ENCODE measurements at regions not wholly inside any gene's neighbourhood (a gene's known extent, or its start where the extent isn't known, plus 50 kb on each side); places are given as distances from the start of the nearest gene placed in this dataset.

- TF ChIP-seq FOXM1 (IDR thresholded peaks at IDR 0.05; ENCODE audit: borderline replicate concordance, low read depth): no peak
- TF ChIP-seq TEAD4 (IDR thresholded peaks at IDR 0.05): peak; percentile 59
- TF ChIP-seq RAD21 (IDR thresholded peaks at IDR 0.05; ENCODE audit: low read depth): no peak
Observed at GRCh38 chr18:63063171-63063570, 256.4 kb downstream of the BCL2 start.

- TF ChIP-seq EP300 (IDR thresholded peaks at IDR 0.05; ENCODE audit: borderline replicate concordance) (no peak), TCF12 (IDR thresholded peaks at IDR 0.05; ENCODE audit: low read depth) (no peak), MAX (IDR thresholded peaks at IDR 0.05) (no peak), YY1 (IDR thresholded peaks at IDR 0.05; ENCODE audit: low read depth) (no peak), NFIC (IDR thresholded peaks at IDR 0.05) (no peak), FOXM1 (IDR thresholded peaks at IDR 0.05; ENCODE audit: borderline replicate concordance, low read depth) (no peak), TEAD4 (IDR thresholded peaks at IDR 0.05) (no peak), ZBTB7A (IDR thresholded peaks at IDR 0.05; ENCODE audit: low read depth) (no peak), REST (IDR thresholded peaks at IDR 0.05; ENCODE audit: low read depth) (no peak), CREB1 (IDR thresholded peaks at IDR 0.05; ENCODE audit: low read depth) (no peak), RAD21 (IDR thresholded peaks at IDR 0.05; ENCODE audit: low read depth) (no peak), EGR1 (IDR thresholded peaks at IDR 0.05) (no peak), TAF1 (IDR thresholded peaks at IDR 0.05; ENCODE audit: low read depth) (no peak), CEBPB (IDR thresholded peaks at IDR 0.05) (no peak), USF1 (IDR thresholded peaks at IDR 0.05) (no peak)
Observed at GRCh38 chr18:63062246-63062645, 257.3 kb downstream of the BCL2 start.

GRCh38 chr18:63061303-63061702, 258.3 kb downstream of the BCL2 start:
- TF ChIP-seq NFIC (IDR thresholded peaks at IDR 0.05) (no peak), RAD21 (IDR thresholded peaks at IDR 0.05; ENCODE audit: low read depth) (no peak), CEBPB (IDR thresholded peaks at IDR 0.05) (no peak), CREB1 (IDR thresholded peaks at IDR 0.05; ENCODE audit: low read depth) (no peak), REST (IDR thresholded peaks at IDR 0.05; ENCODE audit: low read depth) (no peak), YY1 (IDR thresholded peaks at IDR 0.05; ENCODE audit: low read depth) (no peak), EP300 (IDR thresholded peaks at IDR 0.05; ENCODE audit: borderline replicate concordance) (no peak), FOXM1 (IDR thresholded peaks at IDR 0.05; ENCODE audit: borderline replicate concordance, low read depth) (no peak)

- TF ChIP-seq USF1 (IDR thresholded peaks at IDR 0.05): no peak
- no peak for TF ChIP-seq NFIC (IDR thresholded peaks at IDR 0.05)
- no peak for TF ChIP-seq EP300 (IDR thresholded peaks at IDR 0.05; ENCODE audit: borderline replicate concordance)
- no peak for TF ChIP-seq MAX (IDR thresholded peaks at IDR 0.05)
- TF ChIP-seq CREB1 (IDR thresholded peaks at IDR 0.05; ENCODE audit: low read depth): no peak
- no peak for TF ChIP-seq TCF12 (IDR thresholded peaks at IDR 0.05; ENCODE audit: low read depth)
- no peak for TF ChIP-seq ZBTB7A (IDR thresholded peaks at IDR 0.05; ENCODE audit: low read depth)
- no peak for TF ChIP-seq YY1 (IDR thresholded peaks at IDR 0.05; ENCODE audit: low read depth)
- no peak for TF ChIP-seq RAD21 (IDR thresholded peaks at IDR 0.05; ENCODE audit: low read depth)
- TF ChIP-seq EGR1 (IDR thresholded peaks at IDR 0.05): no peak
- no peak for TF ChIP-seq FOXM1 (IDR thresholded peaks at IDR 0.05; ENCODE audit: borderline replicate concordance, low read depth)
- no peak for TF ChIP-seq REST (IDR thresholded peaks at IDR 0.05; ENCODE audit: low read depth)
- no peak for TF ChIP-seq TEAD4 (IDR thresholded peaks at IDR 0.05)
- TF ChIP-seq CEBPB (IDR thresholded peaks at IDR 0.05): no peak
- no peak for TF ChIP-seq TAF1 (IDR thresholded peaks at IDR 0.05; ENCODE audit: low read depth)
Observed at GRCh38 chr18:63058521-63058920, 261.0 kb downstream of the BCL2 start.

GRCh38 chr18:63057707-63058106, 261.9 kb downstream of the BCL2 start:
- TF ChIP-seq TEAD4 (IDR thresholded peaks at IDR 0.05): no peak
- no peak for TF ChIP-seq FOXM1 (IDR thresholded peaks at IDR 0.05; ENCODE audit: borderline replicate concordance, low read depth)
- TF ChIP-seq RAD21 (IDR thresholded peaks at IDR 0.05; ENCODE audit: low read depth): no peak
- TF ChIP-seq CEBPB (IDR thresholded peaks at IDR 0.05): no peak
- no peak for TF ChIP-seq USF1 (IDR thresholded peaks at IDR 0.05)
- TF ChIP-seq ZBTB7A (IDR thresholded peaks at IDR 0.05; ENCODE audit: low read depth): no peak
- no peak for TF ChIP-seq NFIC (IDR thresholded peaks at IDR 0.05)
- TF ChIP-seq TAF1 (IDR thresholded peaks at IDR 0.05; ENCODE audit: low read depth): no peak
- TF ChIP-seq YY1 (IDR thresholded peaks at IDR 0.05; ENCODE audit: low read depth): no peak
- no peak for TF ChIP-seq TCF12 (IDR thresholded peaks at IDR 0.05; ENCODE audit: low read depth)
- no peak for TF ChIP-seq CREB1 (IDR thresholded peaks at IDR 0.05; ENCODE audit: low read depth)
- TF ChIP-seq REST (IDR thresholded peaks at IDR 0.05; ENCODE audit: low read depth): no peak
- no peak for TF ChIP-seq EP300 (IDR thresholded peaks at IDR 0.05; ENCODE audit: borderline replicate concordance)
- no peak for TF ChIP-seq MAX (IDR thresholded peaks at IDR 0.05)
- no peak for TF ChIP-seq EGR1 (IDR thresholded peaks at IDR 0.05)

Measured in Ishikawa (cell line).